GM23338 (cell line): ENCODE measurements at regions not wholly inside any gene's neighbourhood (a gene's known extent, or its start where the extent isn't known, plus 50 kb on each side); places are given as distances from the start of the nearest gene placed in this dataset.

ENCODE experiments used
- ATAC-seq: fragments of 200-7000 bp; cut with Tn5 transposase; 3 replicates; pipeline ENCODE4 v1.9.1; 2020
- DNase-seq: peaks from one replicate; pipeline ENCODE4 v3.0.0-alpha.2; 2015; ENCODE audit warnings: low spot score
- H2AFZ ChIP-seq: fragments of 200-600 bp; sonication (generic); 2 replicates; pipeline ENCODE4 v1.8.0; 2016; ENCODE audit warnings: antibody characterized with exemption, mild to moderate bottlenecking, moderate library complexity
- H3F3A ChIP-seq: fragments of 200-600 bp; sonication (generic); replicated peaks from 2 replicates; pipeline ENCODE4 v1.8.0; 2017; ENCODE audit warnings: antibody characterized with exemption, mixed run types, low read depth
- H3K27ac ChIP-seq: fragments of 200-600 bp; sonication (generic); 2 replicates; pipeline ENCODE4 v1.6.1; 2016; ENCODE audit warnings: low read depth
- H3K27me3 ChIP-seq: fragments of 200-600 bp; sonication (generic); 2 replicates; pipeline ENCODE4 v1.8.0; 2016; ENCODE audit warnings: mild to moderate bottlenecking, mixed run types, moderate library complexity; ENCODE audit not compliant: insufficient read depth
- H3K36me3 ChIP-seq: fragments of 200-600 bp; sonication (generic); 2 replicates; pipeline ENCODE4 v1.8.0; 2016; ENCODE audit warnings: mild to moderate bottlenecking; ENCODE audit not compliant: insufficient read depth
- H3K4me1 ChIP-seq: fragments of 200-600 bp; sonication (generic); 2 replicates; pipeline ENCODE4 v1.8.0; 2016; ENCODE audit warnings: mild to moderate bottlenecking, moderate library complexity; ENCODE audit not compliant: insufficient read depth
- H3K4me2 ChIP-seq: fragments of 200-600 bp; sonication (generic); 2 replicates; pipeline ENCODE4 v1.7.1; 2017; ENCODE audit warnings: mixed run types
- H3K4me3 ChIP-seq: fragments of 200-600 bp; sonication (generic); 2 replicates; pipeline ENCODE4 v1.6.1; 2016; ENCODE audit warnings: mixed run types
- H3K79me2 ChIP-seq: fragments of 200-600 bp; sonication (generic); replicated peaks from 2 replicates; pipeline ENCODE4 v1.8.0; 2017; ENCODE audit warnings: mild to moderate bottlenecking; ENCODE audit not compliant: insufficient read depth
- H3K9me2 ChIP-seq: fragments of 200-600 bp; sonication (generic); 2 replicates; pipeline ENCODE4 v1.8.0; 2017; ENCODE audit not compliant: insufficient read depth
- H4K20me1 ChIP-seq: fragments of 200-600 bp; sonication (generic); replicated peaks from 2 replicates; pipeline ENCODE4 v1.8.0; 2017; ENCODE audit warnings: mild to moderate bottlenecking; ENCODE audit not compliant: insufficient read depth
- H3K27ac Mint-ChIP-seq: 2 replicates; pipeline ENCODE4 v1.8.0; 2020; ENCODE audit warnings: inconsistent platforms, mild to moderate bottlenecking, moderate library complexity, mixed read lengths
- H3K27me3 Mint-ChIP-seq: 3 replicates; pipeline ENCODE4 v1.8.0; 2022; ENCODE audit warnings: low read depth, mild to moderate bottlenecking, moderate library complexity, mixed read lengths, inconsistent platforms; ENCODE audit not compliant: insufficient read depth, poor library complexity
- H3K36me3 Mint-ChIP-seq: 3 replicates; pipeline ENCODE4 v1.8.0; 2021; ENCODE audit warnings: low read depth, mild to moderate bottlenecking, inconsistent platforms, moderate library complexity, mixed read lengths
- H3K4me1 Mint-ChIP-seq: 3 replicates; pipeline ENCODE4 v1.8.0; 2020; ENCODE audit warnings: mild to moderate bottlenecking, inconsistent platforms, mixed read lengths
- H3K4me3 Mint-ChIP-seq: 3 replicates; pipeline ENCODE4 v1.8.0; 2021; ENCODE audit warnings: moderate library complexity, mild to moderate bottlenecking, inconsistent platforms, mixed read lengths
- H3K9me3 Mint-ChIP-seq: 3 replicates; pipeline ENCODE4 v1.8.0; 2020; ENCODE audit warnings: moderate library complexity, mild to moderate bottlenecking, inconsistent platforms, mixed read lengths
- CREB1 ChIP-seq: fragments of 250-450 bp; sonication (Bioruptor Pico); IDR thresholded peaks from 2 replicates; pipeline ENCODE4 v1.5.0; 2020; ENCODE audit warnings: low read depth, mild to moderate bottlenecking, moderate library complexity
- ETS1 ChIP-seq: IDR thresholded peaks from 2 replicates; pipeline ENCODE4 v1.6.1; 2016; ENCODE audit warnings: antibody characterized with exemption
- EZH2 ChIP-seq: fragments of 200-600 bp; sonication (generic); IDR thresholded peaks from one replicate; pipeline ENCODE4 v1.8.0; 2017; ENCODE audit warnings: antibody characterized with exemption, mild to moderate bottlenecking, low read depth; ENCODE audit not compliant: unreplicated experiment
- EZH2phosphoT487 ChIP-seq: fragments of 200-600 bp; sonication (generic); IDR thresholded peaks from one replicate; pipeline ENCODE4 v1.8.1; 2018; ENCODE audit warnings: antibody characterized with exemption; ENCODE audit not compliant: unreplicated experiment
- JUNB ChIP-seq: IDR thresholded peaks from one replicate; pipeline ENCODE4 v1.6.1; 2016; ENCODE audit warnings: antibody characterized with exemption; ENCODE audit not compliant: unreplicated experiment
- NANOG ChIP-seq: IDR thresholded peaks from 2 replicates; pipeline ENCODE4 v1.6.1; 2016; ENCODE audit warnings: antibody characterized with exemption, borderline replicate concordance
- POLR2AphosphoS5 ChIP-seq: IDR thresholded peaks from 2 replicates; pipeline ENCODE4 v1.6.1; 2016; ENCODE audit warnings: antibody characterized with exemption, low read depth
- STAT1 ChIP-seq: IDR thresholded peaks from one replicate; pipeline ENCODE4 v1.6.1; 2016; ENCODE audit warnings: antibody characterized with exemption; ENCODE audit not compliant: unreplicated experiment
- ZNF331 ChIP-seq: fragments of 250-450 bp; sonication (Bioruptor Pico); IDR thresholded peaks from 2 replicates; pipeline ENCODE4 v1.5.0; 2020; ENCODE audit warnings: low read depth, mild to moderate bottlenecking, moderate library complexity
- TF ChIP-seq, protein P1 (sequence below): fragments of 250-450 bp; sonication (Bioruptor Pico); IDR thresholded peaks from 2 replicates; pipeline ENCODE4 v1.5.0; 2020; ENCODE audit warnings: mild to moderate bottlenecking, moderate library complexity
- TF ChIP-seq, protein P2 (sequence below): IDR thresholded peaks from one replicate; pipeline ENCODE4 v1.6.1; 2018; ENCODE audit warnings: antibody characterized with exemption; ENCODE audit not compliant: unreplicated experiment
- TF ChIP-seq, protein P3 (sequence below), 2 experiments: fragments of 200-600 bp in 1 of 2; sonication (generic) in 1 of 2; conservative IDR thresholded peaks; 2 replicates each; pipeline versions ENCODE4 v1.5.1 to v1.6.1; 2016 to 2017; ENCODE audit warnings: antibody characterized with exemption in 2 of 2, low read depth in 2 of 2, mild to moderate bottlenecking in 2 of 2, moderate library complexity in 1 of 2

DNA sequence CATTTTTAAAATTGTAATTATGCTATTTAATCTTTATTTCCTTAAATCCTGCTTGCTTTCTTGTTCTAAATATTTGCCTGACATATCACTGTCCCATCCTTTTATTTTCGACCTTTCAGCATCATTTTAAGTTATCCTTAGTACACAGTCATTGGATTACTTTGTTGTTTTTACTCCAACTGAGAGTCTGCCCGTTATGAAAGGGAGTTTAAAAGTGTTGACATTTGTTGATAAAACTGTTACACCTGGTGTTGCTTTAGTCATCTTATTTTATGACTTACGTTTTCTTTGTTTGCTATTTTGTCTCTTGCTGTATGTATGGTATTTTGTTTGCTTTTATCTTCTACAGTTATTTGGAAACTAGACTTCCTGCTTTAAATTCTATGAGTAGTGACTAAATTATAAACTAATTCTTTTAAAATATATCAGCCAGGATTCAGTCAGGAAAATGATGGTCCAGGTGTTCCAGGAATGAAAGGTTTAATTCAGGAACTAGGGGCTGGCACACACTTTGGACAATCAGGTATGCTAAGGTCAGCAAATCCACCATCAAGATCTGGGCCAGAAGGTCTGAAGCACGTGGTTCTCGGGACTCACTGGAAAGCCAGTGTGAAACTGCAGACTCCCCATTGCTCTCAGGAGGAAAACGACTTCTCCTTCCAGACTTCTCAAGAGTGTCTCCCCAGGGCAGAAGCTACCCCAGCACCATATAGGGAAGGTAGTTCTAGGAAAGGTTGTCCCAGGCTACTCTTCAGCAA, 86.0 kb downstream of the RASSF10 start:
- H2AFZ ChIP-seq = no peak overlapping the region
- peaks cover 7% of the 10 kb centered on the region; the same call in 1 of the 2 replicates for H3K4me1 ChIP-seq
- no peaks in the 10 kb centered on the region for H3K27me3 ChIP-seq
- no peaks in the 10 kb centered on the region for H3K36me3 ChIP-seq
- ATAC-seq = no peak
- Mint-ChIP-seq H3K4me1 (peaks cover 9% of the 10 kb centered on the region; the same call in 2 of the 3 replicates), H3K9me3 (peaks cover 4% of the 10 kb centered on the region; the same call in 2 of the 3 replicates), H3K27ac (no peak overlapping the region), H3K36me3 (peaks cover 5% of the 10 kb centered on the region; the same call in 2 of the 3 replicates), H3K27me3 (peaks cover 2% of the 10 kb centered on the region), H3K4me3 (no peak overlapping the region)
- 0 out of 2 replicates have a peak, but pooled peaks cover 7% of the 10 kb centered on the region for H3K9me2 ChIP-seq
- no peak for TF ChIP-seq NANOG
- TF ChIP-seq, protein P1, sequence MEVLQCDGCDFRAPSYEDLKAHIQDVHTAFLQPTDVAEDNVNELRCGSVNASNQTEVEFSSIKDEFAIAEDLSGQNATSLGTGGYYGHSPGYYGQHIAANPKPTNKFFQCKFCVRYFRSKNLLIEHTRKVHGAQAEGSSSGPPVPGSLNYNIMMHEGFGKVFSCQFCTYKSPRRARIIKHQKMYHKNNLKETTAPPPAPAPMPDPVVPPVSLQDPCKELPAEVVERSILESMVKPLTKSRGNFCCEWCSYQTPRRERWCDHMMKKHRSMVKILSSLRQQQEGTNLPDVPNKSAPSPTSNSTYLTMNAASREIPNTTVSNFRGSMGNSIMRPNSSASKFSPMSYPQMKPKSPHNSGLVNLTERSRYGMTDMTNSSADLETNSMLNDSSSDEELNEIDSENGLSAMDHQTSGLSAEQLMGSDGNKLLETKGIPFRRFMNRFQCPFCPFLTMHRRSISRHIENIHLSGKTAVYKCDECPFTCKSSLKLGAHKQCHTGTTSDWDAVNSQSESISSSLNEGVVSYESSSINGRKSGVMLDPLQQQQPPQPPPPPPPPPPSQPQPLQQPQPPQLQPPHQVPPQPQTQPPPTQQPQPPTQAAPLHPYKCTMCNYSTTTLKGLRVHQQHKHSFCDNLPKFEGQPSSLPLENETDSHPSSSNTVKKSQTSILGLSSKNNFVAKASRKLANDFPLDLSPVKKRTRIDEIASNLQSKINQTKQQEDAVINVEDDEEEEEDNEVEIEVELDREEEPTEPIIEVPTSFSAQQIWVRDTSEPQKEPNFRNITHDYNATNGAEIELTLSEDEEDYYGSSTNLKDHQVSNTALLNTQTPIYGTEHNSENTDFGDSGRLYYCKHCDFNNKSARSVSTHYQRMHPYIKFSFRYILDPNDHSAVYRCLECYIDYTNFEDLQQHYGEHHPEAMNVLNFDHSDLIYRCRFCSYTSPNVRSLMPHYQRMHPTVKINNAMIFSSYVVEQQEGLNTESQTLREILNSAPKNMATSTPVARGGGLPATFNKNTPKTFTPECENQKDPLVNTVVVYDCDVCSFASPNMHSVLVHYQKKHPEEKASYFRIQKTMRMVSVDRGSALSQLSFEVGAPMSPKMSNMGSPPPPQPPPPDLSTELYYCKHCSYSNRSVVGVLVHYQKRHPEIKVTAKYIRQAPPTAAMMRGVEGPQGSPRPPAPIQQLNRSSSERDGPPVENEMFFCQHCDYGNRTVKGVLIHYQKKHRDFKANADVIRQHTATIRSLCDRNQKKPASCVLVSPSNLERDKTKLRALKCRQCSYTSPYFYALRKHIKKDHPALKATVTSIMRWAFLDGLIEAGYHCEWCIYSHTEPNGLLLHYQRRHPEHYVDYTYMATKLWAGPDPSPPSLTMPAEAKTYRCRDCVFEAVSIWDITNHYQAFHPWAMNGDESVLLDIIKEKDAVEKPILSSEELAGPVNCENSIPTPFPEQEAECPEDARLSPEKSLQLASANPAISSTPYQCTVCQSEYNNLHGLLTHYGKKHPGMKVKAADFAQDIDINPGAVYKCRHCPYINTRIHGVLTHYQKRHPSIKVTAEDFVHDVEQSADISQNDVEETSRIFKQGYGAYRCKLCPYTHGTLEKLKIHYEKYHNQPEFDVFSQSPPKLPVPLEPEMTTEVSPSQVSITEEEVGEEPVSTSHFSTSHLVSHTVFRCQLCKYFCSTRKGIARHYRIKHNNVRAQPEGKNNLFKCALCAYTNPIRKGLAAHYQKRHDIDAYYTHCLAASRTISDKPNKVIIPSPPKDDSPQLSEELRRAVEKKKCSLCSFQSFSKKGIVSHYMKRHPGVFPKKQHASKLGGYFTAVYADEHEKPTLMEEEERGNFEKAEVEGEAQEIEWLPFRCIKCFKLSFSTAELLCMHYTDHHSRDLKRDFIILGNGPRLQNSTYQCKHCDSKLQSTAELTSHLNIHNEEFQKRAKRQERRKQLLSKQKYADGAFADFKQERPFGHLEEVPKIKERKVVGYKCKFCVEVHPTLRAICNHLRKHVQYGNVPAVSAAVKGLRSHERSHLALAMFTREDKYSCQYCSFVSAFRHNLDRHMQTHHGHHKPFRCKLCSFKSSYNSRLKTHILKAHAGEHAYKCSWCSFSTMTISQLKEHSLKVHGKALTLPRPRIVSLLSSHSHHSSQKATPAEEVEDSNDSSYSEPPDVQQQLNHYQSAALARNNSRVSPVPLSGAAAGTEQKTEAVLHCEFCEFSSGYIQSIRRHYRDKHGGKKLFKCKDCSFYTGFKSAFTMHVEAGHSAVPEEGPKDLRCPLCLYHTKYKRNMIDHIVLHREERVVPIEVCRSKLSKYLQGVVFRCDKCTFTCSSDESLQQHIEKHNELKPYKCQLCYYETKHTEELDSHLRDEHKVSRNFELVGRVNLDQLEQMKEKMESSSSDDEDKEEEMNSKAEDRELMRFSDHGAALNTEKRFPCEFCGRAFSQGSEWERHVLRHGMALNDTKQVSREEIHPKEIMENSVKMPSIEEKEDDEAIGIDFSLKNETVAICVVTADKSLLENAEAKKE (CRISPR knock-in tag) = no peak
- TF ChIP-seq STAT1 = no peak
- TF ChIP-seq JUNB = no peak
- no peak for TF ChIP-seq EZH2
- TF ChIP-seq ZNF331 (CRISPR knock-in tag) = no peak
- TF ChIP-seq, protein P2, sequence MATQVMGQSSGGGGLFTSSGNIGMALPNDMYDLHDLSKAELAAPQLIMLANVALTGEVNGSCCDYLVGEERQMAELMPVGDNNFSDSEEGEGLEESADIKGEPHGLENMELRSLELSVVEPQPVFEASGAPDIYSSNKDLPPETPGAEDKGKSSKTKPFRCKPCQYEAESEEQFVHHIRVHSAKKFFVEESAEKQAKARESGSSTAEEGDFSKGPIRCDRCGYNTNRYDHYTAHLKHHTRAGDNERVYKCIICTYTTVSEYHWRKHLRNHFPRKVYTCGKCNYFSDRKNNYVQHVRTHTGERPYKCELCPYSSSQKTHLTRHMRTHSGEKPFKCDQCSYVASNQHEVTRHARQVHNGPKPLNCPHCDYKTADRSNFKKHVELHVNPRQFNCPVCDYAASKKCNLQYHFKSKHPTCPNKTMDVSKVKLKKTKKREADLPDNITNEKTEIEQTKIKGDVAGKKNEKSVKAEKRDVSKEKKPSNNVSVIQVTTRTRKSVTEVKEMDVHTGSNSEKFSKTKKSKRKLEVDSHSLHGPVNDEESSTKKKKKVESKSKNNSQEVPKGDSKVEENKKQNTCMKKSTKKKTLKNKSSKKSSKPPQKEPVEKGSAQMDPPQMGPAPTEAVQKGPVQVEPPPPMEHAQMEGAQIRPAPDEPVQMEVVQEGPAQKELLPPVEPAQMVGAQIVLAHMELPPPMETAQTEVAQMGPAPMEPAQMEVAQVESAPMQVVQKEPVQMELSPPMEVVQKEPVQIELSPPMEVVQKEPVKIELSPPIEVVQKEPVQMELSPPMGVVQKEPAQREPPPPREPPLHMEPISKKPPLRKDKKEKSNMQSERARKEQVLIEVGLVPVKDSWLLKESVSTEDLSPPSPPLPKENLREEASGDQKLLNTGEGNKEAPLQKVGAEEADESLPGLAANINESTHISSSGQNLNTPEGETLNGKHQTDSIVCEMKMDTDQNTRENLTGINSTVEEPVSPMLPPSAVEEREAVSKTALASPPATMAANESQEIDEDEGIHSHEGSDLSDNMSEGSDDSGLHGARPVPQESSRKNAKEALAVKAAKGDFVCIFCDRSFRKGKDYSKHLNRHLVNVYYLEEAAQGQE = no peak
- TF ChIP-seq CREB1 = no peak
- TF ChIP-seq, protein P3, sequence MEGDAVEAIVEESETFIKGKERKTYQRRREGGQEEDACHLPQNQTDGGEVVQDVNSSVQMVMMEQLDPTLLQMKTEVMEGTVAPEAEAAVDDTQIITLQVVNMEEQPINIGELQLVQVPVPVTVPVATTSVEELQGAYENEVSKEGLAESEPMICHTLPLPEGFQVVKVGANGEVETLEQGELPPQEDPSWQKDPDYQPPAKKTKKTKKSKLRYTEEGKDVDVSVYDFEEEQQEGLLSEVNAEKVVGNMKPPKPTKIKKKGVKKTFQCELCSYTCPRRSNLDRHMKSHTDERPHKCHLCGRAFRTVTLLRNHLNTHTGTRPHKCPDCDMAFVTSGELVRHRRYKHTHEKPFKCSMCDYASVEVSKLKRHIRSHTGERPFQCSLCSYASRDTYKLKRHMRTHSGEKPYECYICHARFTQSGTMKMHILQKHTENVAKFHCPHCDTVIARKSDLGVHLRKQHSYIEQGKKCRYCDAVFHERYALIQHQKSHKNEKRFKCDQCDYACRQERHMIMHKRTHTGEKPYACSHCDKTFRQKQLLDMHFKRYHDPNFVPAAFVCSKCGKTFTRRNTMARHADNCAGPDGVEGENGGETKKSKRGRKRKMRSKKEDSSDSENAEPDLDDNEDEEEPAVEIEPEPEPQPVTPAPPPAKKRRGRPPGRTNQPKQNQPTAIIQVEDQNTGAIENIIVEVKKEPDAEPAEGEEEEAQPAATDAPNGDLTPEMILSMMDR (conservative IDR thresholded peaks at IDR 0.05; ENCODE audit: low read depth in 2 of 2) = no peak
- no peak for TF ChIP-seq POLR2AphosphoS5
- no peak for TF ChIP-seq EZH2phosphoT487
- no peak for TF ChIP-seq ETS1
- no peak overlapping the region for H3K27ac ChIP-seq
- no peak overlapping the region for H3K4me3 ChIP-seq
- no peaks in the 10 kb centered on the region for H4K20me1 ChIP-seq
- no peak for DNase-seq
- H3K4me2 ChIP-seq = no peak overlapping the region
- H3K79me2 ChIP-seq = no peaks in the 10 kb centered on the region
- no peaks in the 10 kb centered on the region for H3F3A ChIP-seq
